Thymus (tissue), 11 donors: ENCODE measurements at regions not wholly inside any gene's neighbourhood (a gene's known extent, or its start where the extent isn't known, plus 50 kb on each side); places are given as distances from the start of the nearest gene placed in this dataset.

Experiments used
- DNase-seq, 9 donors: peaks; one replicate each; pipeline ENCODE4 v3.0.0-alpha.2; 2013; ENCODE audit warnings: low spot score in 9 of 9, low read depth in 6 of 9, missing footprints in 1 of 9
- H3K27ac ChIP-seq, 2 donors: one replicate each; pipeline ENCODE4 v1.5.1; 2013; ENCODE audit warnings: control low read depth in 1 of 2, low read depth in 1 of 2, low read length in 1 of 2, mild to moderate bottlenecking in 1 of 2, moderate library complexity in 1 of 2
- H3K27me3 ChIP-seq, 2 donors: one replicate each; pipeline ENCODE4 v1.5.1; 2013; ENCODE audit warnings: low read length in 1 of 2; ENCODE audit not compliant: control insufficient read depth in 2 of 2, insufficient read depth in 1 of 2
- H3K36me3 ChIP-seq, 2 donors: one replicate each; pipeline ENCODE4 v1.5.1; 2013; ENCODE audit warnings: low read length in 1 of 2, mild to moderate bottlenecking in 1 of 2, moderate library complexity in 1 of 2; ENCODE audit not compliant: control insufficient read depth in 2 of 2, insufficient read depth in 2 of 2
- H3K4me1 ChIP-seq, 2 donors: one replicate each; pipeline ENCODE4 v1.5.1; 2013; ENCODE audit warnings: low read length in 2 of 2; ENCODE audit not compliant: control insufficient read depth in 2 of 2, insufficient read depth in 2 of 2
- H3K4me3 ChIP-seq, 2 donors: one replicate each; pipeline ENCODE4 v1.5.1; 2013; ENCODE audit warnings: low read length in 2 of 2, control low read depth in 1 of 2, mild to moderate bottlenecking in 1 of 2
- H3K9me3 ChIP-seq, 2 donors: one replicate each; pipeline ENCODE4 v1.5.1; 2013; ENCODE audit warnings: low read length in 1 of 2, mild to moderate bottlenecking in 1 of 2; ENCODE audit not compliant: control insufficient read depth in 2 of 2, insufficient read depth in 1 of 2
- WGBS: extraction: QIAGEN DNeasy Blood & Tissue Kit; methylation state at CpG from one replicate; pipeline ENCODE4 v1.1.7; 2013; 5-methylcytosine and 5-hydroxymethylcytosine counted together
- donor health status: healthy.

DNA sequence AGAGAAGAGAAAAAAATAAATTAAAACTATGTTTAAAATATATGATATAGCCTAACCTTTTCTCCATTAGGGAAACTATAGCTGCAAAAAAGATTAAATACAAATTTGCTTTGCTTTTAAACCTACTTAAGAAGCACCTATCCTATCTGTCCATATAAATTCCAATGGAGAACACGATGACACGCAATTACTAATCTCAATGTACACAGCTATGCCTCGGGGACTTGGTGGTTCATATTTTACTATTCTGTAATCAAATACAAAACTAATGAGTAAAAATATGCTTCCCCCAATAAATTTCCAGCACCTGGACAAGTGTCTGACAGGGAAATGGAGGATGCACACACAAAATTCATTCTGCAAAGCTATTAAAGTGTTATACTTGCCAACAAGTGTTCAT, 386.4 kb downstream of the LMO4 start:
- Histone ChIP-seq H3K36me3 (no peaks in the 10 kb centered on the region), H3K27me3 (no peaks in the 10 kb centered on the region), H3K4me1 (no peaks in the 10 kb centered on the region), H3K9me3 (no peaks in the 10 kb centered on the region), H3K27ac (no peak overlapping the region), H3K4me3 (no peak overlapping the region)
- no peak for DNase-seq
- 97% methylated on average over 3 of the region's 3 CpGs for WGBS

DNA sequence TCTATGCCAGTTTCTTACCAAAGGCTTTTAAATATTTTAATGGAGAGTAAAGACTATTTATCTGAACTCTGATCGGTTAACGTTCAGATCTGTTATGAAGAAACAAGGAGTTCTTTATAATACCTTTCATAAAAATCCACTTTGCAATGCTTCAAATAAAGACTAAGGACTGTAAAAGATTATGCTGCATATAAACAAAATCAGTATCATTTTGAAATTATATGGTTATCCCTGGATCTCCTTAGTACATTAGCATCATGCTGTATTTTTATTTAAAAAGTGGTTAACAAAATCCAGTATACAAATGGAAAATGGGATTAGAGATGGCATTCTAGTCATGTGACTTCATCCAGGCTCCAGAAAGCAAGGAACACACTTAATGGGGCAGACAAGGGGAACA, 386.8 kb downstream of the LMO4 start:
- 48% methylated on average over 2 of the region's 2 CpGs for WGBS
- no peaks in the 10 kb centered on the region for H3K4me1 ChIP-seq

DNA sequence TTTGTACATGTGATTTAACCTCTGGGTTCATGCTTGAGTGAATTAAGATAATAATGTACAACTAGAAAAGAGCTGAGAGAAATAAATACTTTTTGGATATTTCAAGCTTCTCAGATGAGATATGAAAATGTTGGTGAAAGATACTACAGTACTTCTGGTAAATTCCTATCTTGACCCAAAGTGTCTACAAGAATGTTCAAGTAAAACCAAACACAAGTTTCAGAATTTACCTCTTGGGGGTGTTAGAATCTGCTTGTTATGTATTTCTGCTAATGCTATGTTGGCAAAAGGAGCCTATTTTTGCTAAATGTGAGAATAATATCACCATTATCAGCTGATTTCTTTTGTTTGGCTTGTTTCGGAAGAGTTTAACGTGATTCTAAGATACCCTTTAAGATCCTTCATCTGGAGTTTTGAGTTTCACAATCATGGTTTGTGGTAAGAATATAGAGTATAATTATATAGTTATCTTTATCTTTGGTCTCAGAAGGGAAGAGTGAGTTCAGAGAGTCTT, 388.5 kb downstream of the LMO4 start:
- H3K27ac ChIP-seq, result no peak overlapping the region
- H3K4me1 ChIP-seq, result no peaks in the 10 kb centered on the region
- DNase-seq, result no peak
- H3K4me3 ChIP-seq, result no peak overlapping the region
- 96% methylated on average over 2 of the region's 2 CpGs for WGBS
- no peaks in the 10 kb centered on the region for H3K9me3 ChIP-seq
- no peaks in the 10 kb centered on the region for H3K36me3 ChIP-seq
- H3K27me3 ChIP-seq, result no peaks in the 10 kb centered on the region

More for the DNA sequence above, 386.8 kb downstream of the LMO4 start:
- no peaks in the 10 kb centered on the region for H3K9me3 ChIP-seq
- H3K4me3 ChIP-seq, result no peak overlapping the region
- H3K36me3 ChIP-seq, result no peaks in the 10 kb centered on the region
- no peak for DNase-seq
- no peaks in the 10 kb centered on the region for H3K27me3 ChIP-seq
- H3K27ac ChIP-seq, result no peak overlapping the region

DNA sequence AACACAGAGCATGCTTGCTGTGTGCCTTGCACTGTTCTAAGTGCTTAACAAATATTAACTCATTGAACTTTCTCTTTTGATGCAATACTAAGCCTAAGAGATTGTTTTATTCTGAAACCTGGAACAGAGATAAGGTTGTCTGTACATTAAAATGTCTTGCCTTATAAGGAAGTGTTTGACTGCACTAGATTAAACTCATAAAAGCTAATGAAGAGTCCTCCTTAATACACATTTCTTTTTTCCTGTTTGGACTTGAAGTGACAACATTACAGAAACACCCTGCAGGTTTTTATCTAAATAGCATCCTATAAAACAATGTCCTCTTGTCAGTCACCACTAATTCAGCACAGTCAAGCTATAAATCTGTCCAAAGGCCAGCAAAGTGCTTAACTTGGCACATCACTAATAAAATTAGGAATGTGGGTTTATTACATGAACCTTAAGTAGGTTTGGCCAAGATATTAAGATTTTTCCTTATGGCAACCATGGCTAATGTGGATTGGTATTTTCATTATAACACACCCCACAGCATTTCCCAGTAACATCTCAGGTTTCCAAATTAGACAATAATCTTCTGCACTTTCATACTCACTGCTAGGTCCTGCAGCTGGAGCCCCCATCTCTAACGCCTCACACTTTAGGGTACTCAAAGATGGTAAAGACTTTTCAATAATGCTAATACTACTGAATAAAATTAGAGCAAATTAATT, 389.7 kb downstream of the LMO4 start:
- Histone ChIP-seq H3K4me1 (no peaks in the 10 kb centered on the region), H3K4me3 (no peak overlapping the region), H3K27ac (no peak overlapping the region), H3K9me3 (no peaks in the 10 kb centered on the region), H3K36me3 (no peaks in the 10 kb centered on the region), H3K27me3 (no peaks in the 10 kb centered on the region)
- WGBS, result 93% methylated on average over 1 of the region's 1 CpG
- DNase-seq, result no peak

DNA sequence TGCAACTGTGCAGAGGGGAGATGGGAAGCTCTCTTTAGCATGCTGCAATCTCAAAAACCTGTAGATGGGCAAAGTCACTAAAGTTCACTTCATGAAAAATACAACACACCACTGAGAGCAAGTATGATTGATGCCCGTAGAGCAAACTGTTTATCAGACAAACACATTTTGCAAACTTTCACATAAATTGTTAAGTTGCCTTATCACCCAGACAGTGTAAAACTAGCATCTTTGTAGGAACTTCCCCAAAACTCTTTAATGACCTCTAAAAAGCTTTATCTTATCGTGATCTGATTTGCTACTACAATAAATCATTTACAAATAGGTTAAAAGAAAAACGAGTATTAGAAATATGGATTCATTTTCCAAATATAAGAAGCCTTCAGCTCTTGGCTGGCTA, 391.0 kb downstream of the LMO4 start:
- Histone ChIP-seq H3K4me3 (no peak overlapping the region), H3K9me3 (no peaks in the 10 kb centered on the region), H3K36me3 (no peaks in the 10 kb centered on the region), H3K27ac (no peak overlapping the region), H3K27me3 (no peaks in the 10 kb centered on the region), H3K4me1 (no peaks in the 10 kb centered on the region)
- 38% methylated on average over 3 of the region's 3 CpGs for WGBS
- DNase-seq, result no peak

DNA sequence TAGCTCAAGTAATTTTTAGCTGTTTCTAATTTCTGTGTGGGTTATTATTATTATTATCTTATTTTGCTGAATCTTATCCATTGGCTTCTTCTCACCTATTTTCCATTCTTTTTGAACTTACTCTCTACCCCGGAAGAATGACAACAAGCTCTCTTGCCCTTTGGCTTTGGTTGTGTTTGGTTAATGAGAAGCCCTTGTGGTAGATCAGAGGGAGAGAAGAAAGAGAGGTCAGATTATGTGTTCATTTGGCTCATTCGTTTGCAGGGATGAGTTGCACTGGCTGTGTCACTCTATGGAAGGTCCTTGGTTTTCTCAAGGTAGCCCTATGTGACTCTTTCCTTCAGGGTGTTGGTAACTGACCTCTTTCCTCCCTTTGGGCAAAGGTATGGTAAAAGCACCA, 391.9 kb downstream of the LMO4 start:
- Histone ChIP-seq H3K4me1 (no peaks in the 10 kb centered on the region), H3K27me3 (no peaks in the 10 kb centered on the region), H3K27ac (no peak overlapping the region), H3K36me3 (no peaks in the 10 kb centered on the region), H3K4me3 (no peak overlapping the region), H3K9me3 (no peaks in the 10 kb centered on the region)
- DNase-seq, result no peak
- WGBS, result 96% methylated on average over 2 of the region's 2 CpGs

DNA sequence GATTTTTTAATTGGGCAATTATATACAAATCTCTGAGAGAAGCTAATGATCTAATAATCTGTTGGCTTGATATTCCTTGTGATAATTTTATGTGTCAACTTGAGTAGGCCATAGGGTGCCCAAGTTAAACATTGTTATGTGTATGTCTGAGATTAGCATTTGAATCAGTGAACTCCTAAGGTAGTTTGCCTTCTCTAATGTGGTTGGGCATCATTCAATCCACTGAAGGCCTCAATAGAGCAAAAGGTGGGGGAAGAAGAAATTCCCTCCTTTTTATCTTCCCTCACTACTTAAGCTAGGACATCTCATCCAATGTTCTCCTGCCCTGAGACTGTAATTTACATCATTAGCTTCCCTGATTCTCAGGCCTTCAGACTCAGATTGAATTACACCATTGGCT, 394.5 kb downstream of the LMO4 start:
- Histone ChIP-seq H3K27ac (no peak overlapping the region), H3K27me3 (no peaks in the 10 kb centered on the region), H3K9me3 (no peaks in the 10 kb centered on the region), H3K4me1 (no peaks in the 10 kb centered on the region), H3K36me3 (no peaks in the 10 kb centered on the region), H3K4me3 (no peak overlapping the region)
- DNase-seq, result no peak

DNA sequence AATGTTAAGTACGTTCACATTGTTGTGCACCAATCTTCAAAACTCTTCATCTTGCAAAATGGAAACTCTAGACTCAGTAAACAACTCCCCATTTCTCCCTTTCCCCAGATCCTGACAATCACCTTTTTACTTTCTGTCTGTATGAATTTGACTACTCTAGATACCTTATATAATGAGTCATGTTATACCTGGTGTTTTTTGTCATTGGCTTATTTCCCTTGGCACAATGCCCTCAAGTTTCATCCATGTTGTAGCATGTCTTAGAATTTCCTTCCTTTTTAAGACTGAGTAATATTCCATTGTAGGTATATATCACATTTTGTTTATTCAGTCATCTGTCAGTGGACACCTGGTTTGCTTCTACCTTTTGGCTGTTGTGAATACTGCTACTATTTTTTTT, 399.5 kb downstream of the LMO4 start:
- no peaks in the 10 kb centered on the region for H3K9me3 ChIP-seq
- H3K36me3 ChIP-seq, result no peaks in the 10 kb centered on the region
- 94% methylated on average over 1 of the region's 1 CpG for WGBS
- no peaks in the 10 kb centered on the region for H3K4me1 ChIP-seq
- H3K4me3 ChIP-seq, result no peak overlapping the region
- H3K27ac ChIP-seq, result no peak overlapping the region
- DNase-seq, result no peak
- no peaks in the 10 kb centered on the region for H3K27me3 ChIP-seq

DNA sequence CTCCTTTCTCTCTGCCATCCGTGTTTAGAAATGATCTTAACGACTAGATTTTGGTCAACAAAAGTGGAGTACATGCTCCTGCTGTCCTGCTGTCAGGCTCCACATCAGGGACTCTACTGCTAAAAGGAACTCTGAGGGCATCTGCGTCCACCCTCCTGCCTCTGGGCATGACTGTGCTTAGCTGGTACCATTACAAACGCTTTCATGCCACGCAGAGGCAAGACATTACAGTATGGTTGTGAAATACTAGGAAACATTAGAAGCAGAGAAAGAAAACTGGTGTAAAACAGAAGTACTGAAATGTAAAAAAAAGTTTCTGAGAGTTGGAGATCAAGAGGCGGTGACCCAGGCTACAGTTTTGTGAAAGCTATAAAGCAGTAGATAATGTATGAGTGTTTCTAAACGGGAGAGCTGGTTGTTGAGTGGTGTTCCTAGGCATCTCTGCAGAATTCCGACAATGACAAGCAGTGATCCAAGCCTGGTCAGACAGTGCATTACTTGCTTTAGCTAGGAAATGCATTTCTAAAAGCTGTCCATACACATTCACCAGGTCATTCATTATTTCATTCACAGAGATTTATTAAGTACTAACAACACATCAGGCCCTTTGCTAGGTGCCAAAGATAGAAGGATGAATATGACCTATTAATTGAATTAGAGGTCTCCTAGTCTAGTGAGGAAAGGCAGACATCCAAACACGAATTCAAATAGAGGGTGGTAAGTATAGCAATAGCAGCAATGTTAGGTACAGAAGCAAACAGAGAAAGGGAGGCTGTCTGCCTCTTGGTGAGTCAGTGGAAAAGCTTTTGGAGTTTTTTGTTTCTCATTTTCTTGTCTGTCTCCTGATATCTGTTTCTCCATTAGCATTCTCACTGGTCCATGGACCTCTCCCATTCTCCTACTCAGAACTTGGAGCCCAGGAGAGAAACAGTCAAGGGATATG, 401.9 kb downstream of the LMO4 start:
- Histone ChIP-seq H3K4me1 (no peaks in the 10 kb centered on the region), H3K4me3 (no peak overlapping the region), H3K36me3 (no peaks in the 10 kb centered on the region), H3K9me3 (no peaks in the 10 kb centered on the region), H3K27me3 (no peaks in the 10 kb centered on the region), H3K27ac (no peak overlapping the region)
- 95% methylated on average over 9 of the region's 9 CpGs for WGBS
- DNase-seq, result no peak
